A549 (cell line): ENCODE measurements at regions not wholly inside any gene's neighbourhood (a gene's known extent, or its start where the extent isn't known, plus 50 kb on each side); places are given as distances from the start of the nearest gene placed in this dataset.

ENCODE experiments used
- ATAC-seq, 2 experiments: fragments of 200-7000 bp in 1 of 2; fragments of >200 bp in 1 of 2; cut with Nextera tagmentation in 1 of 2; cut with Tn5 transposase in 1 of 2; 3 replicates each; pipeline versions ENCODE4 v1.8.0 to v1.9.1; 2018 to 2020; ENCODE audit warnings: mild to moderate bottlenecking in 1 of 2, moderate library complexity in 1 of 2
- CTCF ChIA-PET: fragments of 300-600 bp; sonication (Branson Sonifier 250); formaldehyde crosslinking; extraction: SDS; loops from one replicate; lab custom pipeline; 2021; ENCODE audit warnings: antibody characterized with exemption, inconsistent platforms; lab: Yijun Ruan, JAX
- POLR2A ChIA-PET: fragments of 350-600 bp; formaldehyde crosslinking; extraction: SDS; loops from one replicate; lab custom pipeline; 2021; ENCODE audit warnings: antibody characterized with exemption, inconsistent platforms; lab: Yijun Ruan, JAX
- DNase-seq, 2 experiments: peaks; one replicate each; pipeline versions ENCODE4 v3.0.0 to v3.0.0-alpha.2; 2011 to 2016; ENCODE audit warnings: low read depth in 1 of 2, low spot score in 1 of 2
- FAIRE-seq: peaks from 2 replicates; lab custom pipeline; 2011; peaks lifted over from hg19 to GRCh38; lab: Jason Lieb, UNC
- H3K27ac ChIP-seq, 2 experiments: fragments of >200 bp; sonication (Bioruptor Twin); formaldehyde crosslinking; 3 replicates each; pipeline ENCODE4 v1.5.1; 2016 to 2017
- H3K4me1 ChIP-seq: fragments of >200 bp; sonication (Bioruptor Twin); formaldehyde crosslinking; 3 replicates; pipeline ENCODE4 v1.6.1; 2016
- H3K4me2 ChIP-seq: fragments of >200 bp; sonication (Bioruptor Twin); formaldehyde crosslinking; 3 replicates; pipeline ENCODE4 v1.6.1; 2016
- H3K4me3 ChIP-seq: fragments of >200 bp; sonication (Bioruptor Twin); formaldehyde crosslinking; 3 replicates; pipeline ENCODE4 v1.5.1; 2016
- H3K9me3 ChIP-seq: fragments of >200 bp; sonication (Bioruptor Twin); formaldehyde crosslinking; 3 replicates; pipeline ENCODE4 v1.6.1; 2016
- BCL3 ChIP-seq: fragments of >200 bp; sonication (Bioruptor Twin); formaldehyde crosslinking; IDR thresholded peaks from 3 replicates; pipeline ENCODE4 v1.6.1; 2016
- BHLHE40 ChIP-seq: IDR thresholded peaks from 2 replicates; pipeline ENCODE4 v1.6.1; 2012; ENCODE audit warnings: low read depth, low read length, inconsistent platforms
- CBX8 ChIP-seq: fragments of 200-600 bp; sonication (generic); IDR thresholded peaks from 2 replicates; pipeline ENCODE4 v1.6.1; 2016
- CHD2 ChIP-seq: fragments of 150-350 bp; IDR thresholded peaks from 2 replicates; pipeline ENCODE4 v1.6.1; 2014; ENCODE audit warnings: low read length; ENCODE audit not compliant: partially characterized antibody
- CHD4 ChIP-seq: fragments of 200-600 bp; sonication (generic); IDR thresholded peaks from 2 replicates; pipeline ENCODE4 v1.6.1; 2016; ENCODE audit warnings: antibody characterized with exemption, mild to moderate bottlenecking, borderline replicate concordance
- EHF ChIP-seq: fragments of 250-450 bp; sonication (Bioruptor Pico); IDR thresholded peaks from 2 replicates; pipeline ENCODE4 v1.5.0; 2020; ENCODE audit warnings: mild to moderate bottlenecking
- EHMT2 ChIP-seq: fragments of 200-600 bp; sonication (generic); IDR thresholded peaks from 2 replicates; pipeline ENCODE4 v1.6.1; 2016; ENCODE audit warnings: antibody characterized with exemption, low read depth, mild to moderate bottlenecking, moderate library complexity
- ELK1 ChIP-seq: fragments of 150-350 bp; IDR thresholded peaks from 2 replicates; pipeline ENCODE4 v1.6.1; 2014; ENCODE audit warnings: low read depth, mild to moderate bottlenecking, low read length
- ESRRA ChIP-seq: fragments of 150-350 bp; IDR thresholded peaks from 2 replicates; pipeline ENCODE4 v1.6.1; 2014; ENCODE audit warnings: mild to moderate bottlenecking, low read length, borderline replicate concordance
- FOSB ChIP-seq: fragments of 250-450 bp; sonication (Bioruptor Pico); IDR thresholded peaks from 2 replicates; pipeline ENCODE4 v1.5.0; 2020; ENCODE audit warnings: mild to moderate bottlenecking, moderate library complexity
- GATA3 ChIP-seq: IDR thresholded peaks from 2 replicates; pipeline ENCODE4 v1.6.1; 2012; ENCODE audit warnings: borderline replicate concordance
- HDAC2 ChIP-seq: fragments of 200-600 bp; sonication (generic); IDR thresholded peaks from 2 replicates; pipeline ENCODE4 v1.6.1; 2016
- HES2 ChIP-seq: fragments of >200 bp; sonication (Bioruptor Twin); formaldehyde crosslinking; IDR thresholded peaks from 2 replicates; pipeline ENCODE4 v1.6.1; 2016
- HOXB5 ChIP-seq: fragments of 250-450 bp; sonication (Bioruptor Pico); IDR thresholded peaks from 2 replicates; pipeline ENCODE4 v1.5.0; 2020; ENCODE audit warnings: mild to moderate bottlenecking, moderate library complexity
- MAX ChIP-seq: IDR thresholded peaks from 2 replicates; pipeline ENCODE4 v1.6.1; 2012
- MAZ ChIP-seq: fragments of 150-350 bp; IDR thresholded peaks from 2 replicates; pipeline ENCODE4 v1.6.1; 2014; ENCODE audit warnings: antibody characterized with exemption, low read depth, low read length, borderline replicate concordance
- NFE2L2 ChIP-seq: fragments of 150-350 bp; conservative IDR thresholded peaks from 2 replicates; pipeline ENCODE4 v1.6.1; 2014; ENCODE audit warnings: low read length
- NR3C1 ChIP-seq: fragments of >200 bp; sonication (Bioruptor Twin); formaldehyde crosslinking; IDR thresholded peaks from 3 replicates; pipeline ENCODE4 v1.6.1; 2017
- POLR2A ChIP-seq: IDR thresholded peaks from 2 replicates; pipeline ENCODE4 v1.6.1; 2012; ENCODE audit warnings: mild to moderate bottlenecking, low read length
- POLR2AphosphoS2 ChIP-seq: conservative IDR thresholded peaks from 2 replicates; pipeline ENCODE4 v1.6.1; 2012; ENCODE audit warnings: low read length, improper control_type of control experiment, inconsistent platforms
- RAD21 ChIP-seq, 2 experiments: fragments of >200 bp in 1 of 2; sonication (Bioruptor Twin) in 1 of 2; formaldehyde crosslinking in 1 of 2; IDR thresholded peaks in 1 of 2; conservative IDR thresholded peaks in 1 of 2; 2 replicates in 1 of 2; 3 replicates in 1 of 2; pipeline ENCODE4 v1.6.1; 2012 to 2018; ENCODE audit warnings: inconsistent platforms in 1 of 2
- RARB ChIP-seq: fragments of 250-450 bp; sonication (Bioruptor Pico); IDR thresholded peaks from 2 replicates; pipeline ENCODE4 v1.8.0; 2021; ENCODE audit warnings: mild to moderate bottlenecking, moderate library complexity
- RCOR1 ChIP-seq: fragments of 150-350 bp; IDR thresholded peaks from 2 replicates; pipeline ENCODE4 v1.6.1; 2014; ENCODE audit warnings: antibody characterized with exemption, low read length, low read depth
- SMC3 ChIP-seq: fragments of >200 bp; sonication (Bioruptor Twin); formaldehyde crosslinking; IDR thresholded peaks from 3 replicates; pipeline ENCODE4 v1.6.1; 2018; ENCODE audit warnings: inconsistent platforms
- SREBF2 ChIP-seq: fragments of 450-650 bp; IDR thresholded peaks from 2 replicates; pipeline ENCODE4 v1.6.1; 2014; ENCODE audit warnings: mild to moderate bottlenecking, moderate library complexity
- TFCP2L1 ChIP-seq: fragments of 250-450 bp; sonication (Bioruptor Pico); IDR thresholded peaks from 2 replicates; pipeline ENCODE4 v1.5.0; 2021; ENCODE audit warnings: mild to moderate bottlenecking
- ZC3H11A ChIP-seq: fragments of 450-650 bp; IDR thresholded peaks from 2 replicates; pipeline ENCODE4 v1.6.1; 2014; ENCODE audit warnings: antibody characterized with exemption, mild to moderate bottlenecking
- ZFP36 ChIP-seq: fragments of 450-650 bp; IDR thresholded peaks from 2 replicates; pipeline ENCODE4 v1.6.1; 2014; ENCODE audit warnings: borderline replicate concordance; ENCODE audit not compliant: partially characterized antibody
- WGBS: methylation state at CpG from one replicate; pipeline ENCODE4 v1.1.6; 2017; ENCODE audit errors: missing lambda C conversion rate; 5-methylcytosine and 5-hydroxymethylcytosine counted together

- ChIA-PET POLR2A (no interaction called here), CTCF (no interaction called here)
- DNase-seq: no peak
- no peaks in the 10 kb centered on the region for H3K9me3 ChIP-seq
- no peak for ATAC-seq
- FAIRE-seq: no peak
- 24% methylated on average over 8 of the region's 8 CpGs for WGBS
- TF ChIP-seq BCL3: no peak
- TF ChIP-seq FOSB (CRISPR knock-in tag): no peak
- TF ChIP-seq RAD21 (conservative IDR thresholded peaks at IDR 0.05 in 1 of 2, IDR thresholded peaks at IDR 0.05 in 1 of 2): no peak
- TF ChIP-seq NR3C1: no peak
- no peak for TF ChIP-seq CHD4
- no peaks in the 10 kb centered on the region for H3K4me1 ChIP-seq
- H3K27ac ChIP-seq: no peak overlapping the region
- H3K4me2 ChIP-seq: no peak overlapping the region
- no peak overlapping the region for H3K4me3 ChIP-seq
Observed at GRCh38 chr13:107028751-107029150, 460.8 kb upstream of the ARGLU1 start.

- ChIA-PET CTCF (no interaction called here), POLR2A (no interaction called here)
- FAIRE-seq (no peak), DNase-seq (no peak), ATAC-seq (no peak)
- no peaks in the 10 kb centered on the region for H3K9me3 ChIP-seq
- TF ChIP-seq MAX (no peak), CBX8 (no peak), SMC3 (no peak), SREBF2 (no peak), HDAC2 (no peak), NFE2L2 (no peak), ZFP36 (no peak), POLR2A (no peak), ELK1 (no peak), CHD4 (no peak), MAZ (no peak), POLR2AphosphoS2 (no peak), BCL3 (no peak), NR3C1 (no peak), RARB (CRISPR knock-in tag) (no peak), CHD2 (no peak), EHF (CRISPR knock-in tag) (no peak), GATA3 (no peak), BHLHE40 (no peak), EHMT2 (no peak)
- H3K4me2 ChIP-seq: no peak overlapping the region
- no peak overlapping the region for H3K4me3 ChIP-seq
- no peaks in the 10 kb centered on the region for H3K4me1 ChIP-seq
- 6% methylated on average over 1 of the region's 1 CpG for WGBS
- no peak overlapping the region for H3K27ac ChIP-seq
Observed at GRCh38 chr13:107025991-107026390, 458.1 kb upstream of the ARGLU1 start.

GRCh38 chr13:107023335-107023734, 455.4 kb upstream of the ARGLU1 start:
- ChIA-PET CTCF (no interaction called here), POLR2A (no interaction called here)
- no peak overlapping the region for H3K27ac ChIP-seq
- H3K4me1 ChIP-seq: no peaks in the 10 kb centered on the region
- H3K4me2 ChIP-seq: no peak overlapping the region
- FAIRE-seq: no peak
- no peak for DNase-seq
- H3K4me3 ChIP-seq: no peak overlapping the region
- H3K9me3 ChIP-seq: no peaks in the 10 kb centered on the region
- ATAC-seq: no peak
- WGBS: 25% methylated on average over 2 of the region's 2 CpGs
- TF ChIP-seq BHLHE40: no peak
- TF ChIP-seq HOXB5: no peak
- no peak for TF ChIP-seq ESRRA
- no peak for TF ChIP-seq FOSB (CRISPR knock-in tag)
- no peak for TF ChIP-seq BCL3
- no peak for TF ChIP-seq CHD4
- no peak for TF ChIP-seq POLR2A
- TF ChIP-seq ELK1: no peak
- TF ChIP-seq HES2: no peak
- TF ChIP-seq ZFP36: no peak
- TF ChIP-seq NFE2L2: no peak
- TF ChIP-seq SREBF2: no peak
- TF ChIP-seq TFCP2L1 (CRISPR knock-in tag): no peak
- no peak for TF ChIP-seq SMC3
- TF ChIP-seq NR3C1: no peak
- no peak for TF ChIP-seq RCOR1
- TF ChIP-seq ZC3H11A: no peak
